MM.1S (cell line): ENCODE measurements at regions not wholly inside any gene's neighbourhood (a gene's known extent, or its start where the extent isn't known, plus 50 kb on each side); places are given as distances from the start of the nearest gene placed in this dataset.

Source experiments
- DNase-seq: peaks from one replicate; pipeline ENCODE4 v3.0.0-alpha.2; 2015
- H2AFZ ChIP-seq: fragments of 300-600 bp; sonication (generic); 2 replicates; pipeline ENCODE4 v1.6.0; 2016; ENCODE audit warnings: antibody characterized with exemption, low read length
- H3F3A ChIP-seq: fragments of 300-600 bp; sonication (generic); 2 replicates; pipeline ENCODE4 v1.6.1; 2016; ENCODE audit warnings: mild to moderate bottlenecking, antibody characterized with exemption, low read length, moderate library complexity, mixed read lengths; ENCODE audit not compliant: insufficient read depth
- H3K27ac ChIP-seq: fragments of 300-600 bp; sonication (generic); 2 replicates; pipeline ENCODE4 v1.5.1; 2016; ENCODE audit warnings: mild to moderate bottlenecking, low read length
- H3K27me3 ChIP-seq: fragments of 300-600 bp; sonication (generic); replicated peaks from 2 replicates; pipeline ENCODE4 v1.6.0; 2016; ENCODE audit warnings: low read length; ENCODE audit not compliant: insufficient read depth
- H3K36me3 ChIP-seq: fragments of 300-600 bp; sonication (generic); replicated peaks from 2 replicates; pipeline ENCODE4 v1.6.1; 2016; ENCODE audit warnings: mild to moderate bottlenecking, low read length, mixed read lengths; ENCODE audit not compliant: insufficient read depth
- H3K4me1 ChIP-seq: fragments of 300-600 bp; sonication (generic); 2 replicates; pipeline ENCODE4 v1.6.1; 2016; ENCODE audit warnings: low read length, mixed read lengths
- H3K4me2 ChIP-seq: fragments of 300-600 bp; sonication (generic); 2 replicates; pipeline ENCODE4 v1.6.0; 2016; ENCODE audit warnings: low read depth, low read length
- H3K4me3 ChIP-seq: fragments of 300-600 bp; sonication (generic); 2 replicates; pipeline ENCODE4 v1.5.1; 2016; ENCODE audit warnings: low read length, mixed read lengths
- H3K79me2 ChIP-seq: fragments of 300-600 bp; sonication (generic); 2 replicates; pipeline ENCODE4 v1.6.1; 2016; ENCODE audit warnings: mixed run types, low read length, mixed read lengths
- H3K9ac ChIP-seq: fragments of 300-600 bp; sonication (generic); 2 replicates; pipeline ENCODE4 v1.6.1; 2016; ENCODE audit warnings: low read length, mixed read lengths
- H3K9me2 ChIP-seq: fragments of 300-600 bp; sonication (generic); replicated peaks from 2 replicates; pipeline ENCODE4 v1.6.1; 2016; ENCODE audit warnings: mild to moderate bottlenecking, low read length, mixed read lengths; ENCODE audit not compliant: insufficient read depth
- H3K9me3 ChIP-seq: fragments of 300-600 bp; sonication (generic); replicated peaks from 2 replicates; pipeline ENCODE4 v1.6.1; 2016; ENCODE audit warnings: mild to moderate bottlenecking, low read length, mixed read lengths; ENCODE audit not compliant: insufficient read depth
- H4K20me1 ChIP-seq: fragments of 300-600 bp; sonication (generic); 2 replicates; pipeline ENCODE4 v1.6.1; 2016; ENCODE audit warnings: mild to moderate bottlenecking, low read length, moderate library complexity, mixed read lengths; ENCODE audit not compliant: insufficient read depth
- CTCF ChIP-seq: fragments of 300-600 bp; sonication (generic); IDR thresholded peaks from 2 replicates; pipeline ENCODE4 v1.5.1; 2016; ENCODE audit warnings: antibody characterized with exemption, low read length, mixed read lengths
- EZH2 ChIP-seq: fragments of 300-600 bp; sonication (generic); optimal IDR thresholded peaks from 2 replicates; pipeline ENCODE3; 2017; ENCODE audit warnings: low read depth, mild to moderate bottlenecking, antibody characterized with exemption, low read length, mixed read lengths
- EZH2phosphoT487 ChIP-seq: fragments of 300-600 bp; sonication (generic); IDR thresholded peaks from 2 replicates; pipeline ENCODE4 v1.6.1; 2018; ENCODE audit warnings: antibody characterized with exemption, low read length

GRCh38 chr7:46565253-46566096 is 644.4 kb upstream of the IGFBP3 start:
- Histone ChIP-seq H4K20me1 (no peaks in the 10 kb centered on the region), H3K9ac (no peak overlapping the region), H3K27ac (no peak overlapping the region), H3K9me3 (no peaks in the 10 kb centered on the region), H3K36me3 (no peaks in the 10 kb centered on the region), H3K9me2 (no peaks in the 10 kb centered on the region), H3K27me3 (no peaks in the 10 kb centered on the region), H3K79me2 (no peaks in the 10 kb centered on the region), H3K4me1 (0 out of 2 replicates have a peak, but pooled peaks cover 4% of the 10 kb centered on the region), H3K4me3 (no peak overlapping the region), H2AFZ (no peak overlapping the region), H3F3A (no peaks in the 10 kb centered on the region), H3K4me2 (no peak overlapping the region)
- TF ChIP-seq EZH2 = no peak
- TF ChIP-seq CTCF = no peak
- no peak for TF ChIP-seq EZH2phosphoT487
- DNase-seq = no peak

GRCh38 chr7:46559194-46559832 is 638.2 kb upstream of the IGFBP3 start:
- Histone ChIP-seq H3K9me3 (no peaks in the 10 kb centered on the region), H3K79me2 (no peaks in the 10 kb centered on the region), H3K27ac (no peak overlapping the region), H3K9me2 (no peaks in the 10 kb centered on the region), H4K20me1 (no peaks in the 10 kb centered on the region), H2AFZ (no peak overlapping the region), H3K36me3 (no peaks in the 10 kb centered on the region), H3K4me2 (no peak overlapping the region), H3K27me3 (no peaks in the 10 kb centered on the region), H3F3A (no peaks in the 10 kb centered on the region), H3K9ac (no peak overlapping the region), H3K4me3 (no peak overlapping the region), H3K4me1 (no peaks in the 10 kb centered on the region)
- TF ChIP-seq CTCF (no peak), EZH2 (no peak), EZH2phosphoT487 (no peak)
- DNase-seq = no peak

GRCh38 chr7:46558482-46559193 is 637.6 kb upstream of the IGFBP3 start:
- Histone ChIP-seq H3K4me1 (no peaks in the 10 kb centered on the region), H2AFZ (no peak overlapping the region), H3F3A (no peaks in the 10 kb centered on the region), H4K20me1 (no peaks in the 10 kb centered on the region), H3K4me2 (no peak overlapping the region), H3K4me3 (no peak overlapping the region), H3K9me3 (no peaks in the 10 kb centered on the region), H3K9ac (no peak overlapping the region), H3K36me3 (no peaks in the 10 kb centered on the region), H3K27me3 (no peaks in the 10 kb centered on the region), H3K79me2 (no peaks in the 10 kb centered on the region), H3K9me2 (no peaks in the 10 kb centered on the region), H3K27ac (no peak overlapping the region)
- no peak for DNase-seq
- no peak for TF ChIP-seq CTCF
- TF ChIP-seq EZH2 = no peak
- TF ChIP-seq EZH2phosphoT487 = no peak
